Smooth muscle cell (in vitro differentiated cells): ENCODE measurements at regions not wholly inside any gene's neighbourhood (a gene's known extent, or its start where the extent isn't known, plus 50 kb on each side); places are given as distances from the start of the nearest gene placed in this dataset.

Source experiments
- DNase-seq: peaks from one replicate; lab custom pipeline; 2025; ENCODE audit not compliant: unreplicated experiment; lab: John Stamatoyannopoulos, UW
- H2AFZ ChIP-seq: fragments of 200-600 bp; sonication (generic); 2 replicates; pipeline ENCODE4 v1.6.0; 2016; ENCODE audit warnings: antibody characterized with exemption, low read depth, mild to moderate bottlenecking
- H3F3A ChIP-seq: fragments of 200-600 bp; sonication (generic); 2 replicates; pipeline ENCODE4 v1.6.0; 2017; ENCODE audit warnings: antibody characterized with exemption, low read depth
- H3K27ac ChIP-seq: fragments of 200-600 bp; sonication (generic); 2 replicates; pipeline ENCODE4 v1.5.1; 2016; ENCODE audit warnings: low read depth, mild to moderate bottlenecking
- H3K27me3 ChIP-seq: fragments of 200-600 bp; sonication (generic); 2 replicates; pipeline ENCODE4 v1.6.1; 2016; ENCODE audit warnings: low read depth, mild to moderate bottlenecking
- H3K36me3 ChIP-seq: fragments of 200-600 bp; sonication (generic); 2 replicates; pipeline ENCODE4 v1.5.1; 2016; ENCODE audit warnings: low read depth
- H3K4me1 ChIP-seq: fragments of 200-600 bp; sonication (generic); 2 replicates; pipeline ENCODE4 v1.5.1; 2016; ENCODE audit warnings: low read depth
- H3K4me2 ChIP-seq: fragments of 200-600 bp; sonication (generic); 2 replicates; pipeline ENCODE4 v1.6.0; 2016; ENCODE audit warnings: mild to moderate bottlenecking
- H3K4me3 ChIP-seq: fragments of 200-600 bp; sonication (generic); 2 replicates; pipeline ENCODE4 v1.5.1; 2016; ENCODE audit warnings: mild to moderate bottlenecking
- H3K79me2 ChIP-seq: fragments of 200-600 bp; sonication (generic); 2 replicates; pipeline ENCODE4 v1.6.0; 2016; ENCODE audit warnings: low read depth, mild to moderate bottlenecking
- H3K9ac ChIP-seq: fragments of 200-600 bp; sonication (generic); 2 replicates; pipeline ENCODE4 v1.6.0; 2016; ENCODE audit warnings: low read depth
- H3K9me3 ChIP-seq: fragments of 200-600 bp; sonication (generic); replicated peaks from 2 replicates; pipeline ENCODE4 v1.5.1; 2016; ENCODE audit warnings: low read depth
- H4K20me1 ChIP-seq: fragments of 200-600 bp; sonication (generic); 2 replicates; pipeline ENCODE4 v1.6.0; 2016; ENCODE audit warnings: low read depth
- CTCF ChIP-seq: fragments of 200-600 bp; sonication (generic); IDR thresholded peaks from 2 replicates; pipeline ENCODE4 v1.5.1; 2017; ENCODE audit warnings: borderline replicate concordance, mild to moderate bottlenecking, antibody characterized with exemption; ENCODE audit not compliant: insufficient read depth, poor library complexity, severe bottlenecking
- WGBS: methylation state at CpG from one replicate; pipeline ENCODE4 v1.1.7; 2016; ENCODE audit warnings: low lambda C conversion rate; 5-methylcytosine and 5-hydroxymethylcytosine counted together

- Histone ChIP-seq H3K36me3 (no peaks in the 10 kb centered on the region), H2AFZ (no peak overlapping the region), H3K9ac (no peak overlapping the region), H3K4me3 (no peak overlapping the region), H3K79me2 (no peaks in the 10 kb centered on the region), H3K4me2 (no peak overlapping the region), H4K20me1 (no peaks in the 10 kb centered on the region), H3K27me3 (no peaks in the 10 kb centered on the region), H3K4me1 (peaks cover 38% of the 10 kb centered on the region), H3K9me3 (no peaks in the 10 kb centered on the region), H3F3A (peaks cover 11% of the 10 kb centered on the region), H3K27ac (no peak overlapping the region)
- DNase-seq = no peak
- 94% methylated on average over 4 of the region's 4 CpGs for WGBS
- no peak for TF ChIP-seq CTCF
These were observed 986.5 kb downstream of the TUSC7 start for GRCh38 chr3:117695871-117696645.

- H3K36me3 ChIP-seq = no peaks in the 10 kb centered on the region
- H3K9me3 ChIP-seq = no peaks in the 10 kb centered on the region
- WGBS = 80% methylated on average over 5 of the region's 5 CpGs
- TF ChIP-seq CTCF = no peak
- H3K9ac ChIP-seq = no peak overlapping the region
- H3K4me1 ChIP-seq = peaks cover 34% of the 10 kb centered on the region
- no peaks in the 10 kb centered on the region for H4K20me1 ChIP-seq
- H3K27ac ChIP-seq = no peak overlapping the region
- DNase-seq = no peak
- peaks cover 5% of the 10 kb centered on the region for H3F3A ChIP-seq
- H3K4me2 ChIP-seq = no peak overlapping the region
- H3K4me3 ChIP-seq = no peak overlapping the region
- H3K27me3 ChIP-seq = no peaks in the 10 kb centered on the region
- H3K79me2 ChIP-seq = no peaks in the 10 kb centered on the region
- H2AFZ ChIP-seq = no peak overlapping the region
These were observed 987.4 kb downstream of the TUSC7 start for GRCh38 chr3:117696851-117697407.

DNA sequence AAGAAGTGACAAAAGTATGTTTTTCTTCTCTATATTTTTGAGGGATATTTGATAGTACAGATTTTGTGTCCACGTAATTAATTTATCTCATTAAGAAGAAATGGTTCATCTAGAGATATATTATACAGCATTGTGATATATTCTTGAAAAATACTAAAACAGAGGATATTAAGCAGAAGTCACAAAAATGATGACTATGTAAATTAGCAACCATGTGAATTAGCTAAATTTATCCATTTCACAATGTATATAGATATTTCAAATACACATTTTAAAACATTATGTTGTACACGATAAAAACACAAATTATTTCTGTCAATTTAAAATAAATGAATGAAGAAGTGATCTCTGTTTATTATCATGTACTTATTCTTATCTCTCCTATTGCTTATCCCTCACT is 989.5 kb downstream of the TUSC7 start:
- Histone ChIP-seq H3K4me1 (peaks cover 20% of the 10 kb centered on the region), H3K36me3 (no peaks in the 10 kb centered on the region), H3K79me2 (no peaks in the 10 kb centered on the region), H3K4me2 (no peak overlapping the region), H3K9ac (no peak overlapping the region), H3K27me3 (no peaks in the 10 kb centered on the region), H3F3A (no peaks in the 10 kb centered on the region), H4K20me1 (no peaks in the 10 kb centered on the region), H2AFZ (no peak overlapping the region), H3K4me3 (no peak overlapping the region), H3K27ac (no peak overlapping the region), H3K9me3 (no peaks in the 10 kb centered on the region)
- 85% methylated on average over 2 of the region's 2 CpGs for WGBS
- no peak for TF ChIP-seq CTCF
- DNase-seq = no peak
